Heart left ventricle (tissue), 16 donors: ENCODE measurements at regions not wholly inside any gene's neighbourhood (a gene's known extent, or its start where the extent isn't known, plus 50 kb on each side); places are given as distances from the start of the nearest gene placed in this dataset.

Experiments
- ATAC-seq, 4 donors: fragments of 200-7000 bp; cut with Tn5 transposase; one replicate each; pipeline ENCODE4 v1.9.1; 2020 to 2022; ENCODE audit warnings: moderate library complexity in 4 of 4, mild to moderate bottlenecking in 3 of 4, moderate number of reproducible peaks in 1 of 4
- DNase-seq, 5 donors: peaks; one replicate each; pipeline ENCODE4 v3.0.0-alpha.2; 2020
- H3K27ac ChIP-seq, 12 donors: fragments of 200-600 bp; sonication (generic) in 4 of 12; one replicate each; pipeline versions ENCODE4 v1.5.0 to v1.8.0; 2016 to 2022; ENCODE audit warnings: mild to moderate bottlenecking in 2 of 12
- H3K27me3 ChIP-seq, 9 donors: fragments of 200-600 bp; sonication (generic) in 2 of 9; one replicate each; pipeline versions ENCODE4 v1.5.1 to v1.8.0; 2016 to 2022; ENCODE audit warnings: mild to moderate bottlenecking in 3 of 9
- H3K36me3 ChIP-seq, 9 donors: fragments of 200-600 bp; sonication (generic) in 2 of 9; one replicate each; pipeline versions ENCODE4 v1.5.0 to v1.8.0; 2018 to 2022; ENCODE audit warnings: mild to moderate bottlenecking in 2 of 9
- H3K4me1 ChIP-seq, 12 donors: fragments of 200-600 bp; sonication (generic) in 4 of 12; one replicate each; pipeline versions ENCODE4 v1.5.0 to v1.8.0; 2016 to 2022; ENCODE audit warnings: mild to moderate bottlenecking in 3 of 12
- H3K4me3 ChIP-seq, 12 donors: fragments of 200-600 bp; sonication (generic) in 4 of 12; one replicate each; pipeline versions ENCODE4 v1.5.0 to v1.8.0; 2017 to 2022; ENCODE audit warnings: mild to moderate bottlenecking in 9 of 12, moderate library complexity in 4 of 12
- H3K9me3 ChIP-seq, 12 donors: fragments of 200-600 bp; sonication (generic) in 4 of 12; one replicate each; pipeline versions ENCODE4 v1.5.0 to v1.8.0; 2016 to 2022; ENCODE audit warnings: mild to moderate bottlenecking in 1 of 12
- POLR2A ChIP-seq, 2 donors: fragments of 450-650 bp; IDR thresholded peaks; one replicate each; pipeline ENCODE4 v1.6.1; 2017; ENCODE audit warnings: antibody characterized with exemption in 2 of 2, mild to moderate bottlenecking in 2 of 2, moderate library complexity in 2 of 2
- WGBS, 4 donors: extraction: QIAGEN DNeasy Blood & Tissue Kit in 2 of 4; methylation state at CpG; one replicate each; pipeline versions ENCODE4 v1.1.5 to v1.1.7; 2013 to 2018; 5-methylcytosine and 5-hydroxymethylcytosine counted together
- intact Hi-C, 10 donors: fragments of 100-400 bp; cut with DNase I; formaldehyde crosslinking; loops; one replicate each; pipeline versions ENCODE4 v1.11.1 to v1.14.2; 2022
- TF ChIP-seq, protein P1 (sequence below), 12 donors: fragments of 200-600 bp; sonication (generic) in 4 of 12; IDR thresholded peaks; one replicate each; pipeline versions ENCODE4 v1.5.0 to v1.8.0; 2018 to 2022; ENCODE audit warnings: antibody characterized with exemption in 12 of 12, mild to moderate bottlenecking in 5 of 12
- donor health status: ischemic (EF 13 %, LVEDD 7.1; RV severe dilation, severe dysfunction).
- donor health status: healthy with polysubstance abuse.
- donor health status: DM: no; HTN: yes; CAD: no.
- donor health status: DM: no; HTN: no; CAD: no.
- donor health status: ischemic (EF 25% LVEDD 6.9; RV normal size, moderate dysfunction).
- donor health status: ischemic (EF 25% LVEDD 5.7; RV mildly dilated, moderate dysfunction).
- donor health status: healthy.
- donor health status: DM: yes; HTN: yes; CAD: no.
- donor health status: ischemic (EF 35%, LVEDD 5.7; RV mildly dilated, moderate dysfunction).
- donor health status: nonischemic (EF 11% LVEDD 7.7; RV severe dilation, severe dysfunction).
- donor health status: DM: yes; HTN: yes; CAD: no.
- donor health status: PGD.
- donor health status: ischemic (EF 29% LVEDD 5.4; RV normal size, mild dysfunction).
- donor health status: nonischemic (EF 23%, LVEDD 6.1; RV moderate dilation, normal function).

DNA sequence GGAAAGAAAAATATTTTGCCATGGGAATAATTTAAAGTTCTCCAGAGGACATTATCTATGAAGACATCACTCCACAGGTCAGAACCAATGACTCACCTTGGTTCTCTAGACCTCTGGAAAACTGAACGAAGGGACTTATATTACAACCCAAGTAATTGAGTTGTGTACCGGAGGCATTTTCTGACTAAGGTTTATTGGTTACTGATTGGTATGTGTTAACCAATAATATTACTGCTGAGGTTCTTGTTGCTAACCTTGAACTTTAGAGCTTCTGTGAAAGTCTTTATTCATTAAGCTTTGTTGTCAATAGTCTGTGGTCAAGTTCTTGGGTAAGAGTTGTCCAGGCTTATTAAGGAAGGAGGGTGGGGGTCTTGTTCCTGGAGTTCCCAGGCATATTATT, 78.1 kb upstream of the MTPN start:
- TF ChIP-seq, protein P1, sequence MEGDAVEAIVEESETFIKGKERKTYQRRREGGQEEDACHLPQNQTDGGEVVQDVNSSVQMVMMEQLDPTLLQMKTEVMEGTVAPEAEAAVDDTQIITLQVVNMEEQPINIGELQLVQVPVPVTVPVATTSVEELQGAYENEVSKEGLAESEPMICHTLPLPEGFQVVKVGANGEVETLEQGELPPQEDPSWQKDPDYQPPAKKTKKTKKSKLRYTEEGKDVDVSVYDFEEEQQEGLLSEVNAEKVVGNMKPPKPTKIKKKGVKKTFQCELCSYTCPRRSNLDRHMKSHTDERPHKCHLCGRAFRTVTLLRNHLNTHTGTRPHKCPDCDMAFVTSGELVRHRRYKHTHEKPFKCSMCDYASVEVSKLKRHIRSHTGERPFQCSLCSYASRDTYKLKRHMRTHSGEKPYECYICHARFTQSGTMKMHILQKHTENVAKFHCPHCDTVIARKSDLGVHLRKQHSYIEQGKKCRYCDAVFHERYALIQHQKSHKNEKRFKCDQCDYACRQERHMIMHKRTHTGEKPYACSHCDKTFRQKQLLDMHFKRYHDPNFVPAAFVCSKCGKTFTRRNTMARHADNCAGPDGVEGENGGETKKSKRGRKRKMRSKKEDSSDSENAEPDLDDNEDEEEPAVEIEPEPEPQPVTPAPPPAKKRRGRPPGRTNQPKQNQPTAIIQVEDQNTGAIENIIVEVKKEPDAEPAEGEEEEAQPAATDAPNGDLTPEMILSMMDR (IDR thresholded peaks at IDR 0.05) = no peak
- TF ChIP-seq POLR2A (IDR thresholded peaks at IDR 0.05) = no peak
- ATAC-seq (no peak), DNase-seq (no peak)
- Histone ChIP-seq H3K27ac (no peak overlapping the region), H3K9me3 (no peaks in the 10 kb centered on the region), H3K4me3 (no peak overlapping the region), H3K27me3 (no peaks in the 10 kb centered on the region), H3K4me1 (peaks cover 0 to 4% (median 0%) of the 10 kb centered on the region in 12 donors), H3K36me3 (no peaks in the 10 kb centered on the region)
- intact Hi-C loops = no loop called here
- WGBS, 4 donors = 95 to 98% (median 96%) methylated on average over 2 of the region's 2 CpGs

DNA sequence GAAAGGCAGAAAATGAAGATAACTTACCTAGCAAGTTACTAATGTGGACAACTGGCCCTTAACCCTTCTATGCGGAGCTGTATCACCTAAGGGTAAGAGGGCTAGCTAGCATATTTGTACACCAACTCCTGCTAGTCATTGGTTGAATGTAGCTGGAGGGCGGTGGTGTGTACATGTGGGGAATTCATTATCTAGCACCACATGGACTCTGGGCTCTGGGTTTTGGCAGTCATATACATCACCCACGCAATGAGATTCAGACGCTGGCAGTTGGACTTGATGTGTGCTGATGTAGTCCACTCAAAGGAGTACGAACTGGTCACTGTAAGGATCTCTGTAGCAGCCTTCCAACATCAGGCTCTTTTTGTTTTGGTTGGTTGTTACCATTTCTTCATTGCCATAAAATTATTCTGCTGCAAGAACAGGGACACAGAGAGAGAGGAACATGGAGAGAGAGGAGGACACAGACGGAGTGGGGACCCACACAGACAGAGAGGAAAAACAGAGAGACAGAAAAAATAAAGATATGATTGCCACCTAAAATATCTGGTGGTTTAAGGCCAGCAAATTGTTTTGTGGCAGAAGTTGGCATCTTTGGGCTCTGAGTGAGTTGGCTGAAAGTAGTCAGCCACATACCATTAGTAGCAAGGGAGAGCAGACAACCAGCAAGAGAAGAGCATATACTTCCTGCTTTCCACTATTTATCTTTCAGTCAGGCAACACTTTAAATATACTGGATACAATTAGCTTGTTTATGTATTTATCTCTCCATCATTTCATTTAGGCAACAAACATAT, 76.7 kb upstream of the MTPN start:
- DNase-seq = no peak
- TF ChIP-seq, protein P1 (IDR thresholded peaks at IDR 0.05) = no peak
- TF ChIP-seq POLR2A (IDR thresholded peaks at IDR 0.05) = no peak
- Histone ChIP-seq H3K36me3 (no peaks in the 10 kb centered on the region), H3K27me3 (no peaks in the 10 kb centered on the region), H3K4me3 (no peak overlapping the region), H3K9me3 (peaks cover 0 to 7% (median 0%) of the 10 kb centered on the region in 12 donors), H3K27ac (no peak overlapping the region), H3K4me1 (peaks cover 0 to 4% (median 0%) of the 10 kb centered on the region in 12 donors)
- 73 to 83% (median 77%) methylated on average over 6 of the region's 6 CpGs for WGBS, 4 donors
- intact Hi-C loops = no loop called here
- peak in 1 of 4 donors; percentile 26 for ATAC-seq

DNA sequence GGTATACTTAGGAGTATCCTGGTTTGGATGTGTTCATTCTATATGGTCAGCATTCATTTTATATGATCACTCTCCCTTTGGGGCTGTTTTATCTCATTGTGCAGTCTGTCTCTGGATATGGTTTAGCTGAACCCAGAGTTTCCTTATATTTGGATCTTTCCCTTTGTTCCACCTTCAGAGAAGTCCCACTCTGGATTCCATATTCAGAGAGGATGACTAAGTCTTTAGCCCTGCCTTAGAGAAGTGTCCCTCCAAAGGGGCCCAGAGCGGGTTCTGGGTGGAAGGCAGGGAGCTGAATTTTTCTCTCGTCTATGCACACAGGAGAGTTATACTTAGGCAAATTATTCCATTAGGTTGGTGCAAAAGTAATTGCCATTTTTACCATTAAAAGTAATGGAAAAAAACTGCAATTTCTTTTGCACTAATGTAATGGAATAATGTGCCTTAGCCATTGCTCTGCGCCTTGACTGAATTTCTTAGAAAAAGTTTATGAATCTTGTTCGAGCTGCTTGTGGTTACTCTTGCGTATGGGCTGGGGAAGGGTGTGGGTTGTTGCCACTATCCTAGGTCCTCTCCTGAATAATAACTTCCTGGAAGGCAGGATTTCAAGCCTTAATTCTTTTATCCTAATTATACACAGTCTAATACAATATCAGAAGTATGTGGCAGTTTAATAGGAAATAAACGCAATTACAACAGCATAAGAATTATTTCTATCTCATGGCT, 74.2 kb upstream of the MTPN start:
- WGBS, 4 donors = 95 to 97% (median 96%) methylated on average over 6 of the region's 6 CpGs
- no peak for DNase-seq
- H3K9me3 ChIP-seq = peaks cover 0 to 17% (median 0%) of the 10 kb centered on the region in 12 donors
- H3K27me3 ChIP-seq = no peaks in the 10 kb centered on the region
- intact Hi-C loops = no loop called here
- no peak for TF ChIP-seq POLR2A (IDR thresholded peaks at IDR 0.05)
- TF ChIP-seq, protein P1 (IDR thresholded peaks at IDR 0.05) = no peak
- peaks cover 0 to 4% (median 0%) of the 10 kb centered on the region in 12 donors for H3K4me1 ChIP-seq
- no peak for ATAC-seq
- H3K36me3 ChIP-seq = no peaks in the 10 kb centered on the region
- H3K4me3 ChIP-seq = no peak overlapping the region
- peak overlapping the region in 1 of 12 donors; percentile 56 for H3K27ac ChIP-seq

DNA sequence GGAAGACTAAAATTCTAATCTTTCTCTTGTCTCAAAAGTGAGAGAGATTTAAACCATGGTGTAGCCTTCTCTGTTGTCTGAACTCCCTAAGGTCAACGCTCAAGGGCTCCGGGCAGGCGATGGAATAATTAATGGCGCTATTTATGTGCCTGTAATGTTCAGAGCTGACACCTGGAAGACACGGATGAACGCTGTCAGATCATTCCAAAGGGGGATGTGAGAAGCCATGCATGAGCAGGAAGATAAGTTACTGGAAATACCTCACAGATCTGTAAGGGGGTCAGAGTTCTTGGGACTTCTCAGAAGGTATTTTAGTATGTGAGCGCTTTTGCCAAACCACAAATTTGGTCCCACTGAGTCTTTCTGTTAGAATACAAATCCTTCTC, 73.3 kb upstream of the MTPN start:
- intact Hi-C loops = no loop called here
- peak overlapping the region in 1 of 12 donors; percentile 56 for H3K27ac ChIP-seq
- peaks cover 0 to 17% (median 0%) of the 10 kb centered on the region in 12 donors for H3K9me3 ChIP-seq
- no peak overlapping the region for H3K4me3 ChIP-seq
- WGBS, 4 donors = 58 to 70% (median 64%) methylated on average over 7 of the region's 7 CpGs
- no peak for TF ChIP-seq POLR2A (IDR thresholded peaks at IDR 0.05)
- TF ChIP-seq, protein P1 (IDR thresholded peaks at IDR 0.05) = no peak
- DNase-seq = no peak
- ATAC-seq = peak in 3 of 4 donors; percentile 26 to 55 (median 33)
- H3K36me3 ChIP-seq = no peaks in the 10 kb centered on the region
- H3K4me1 ChIP-seq = peaks cover 0 to 4% (median 0%) of the 10 kb centered on the region in 12 donors
- no peaks in the 10 kb centered on the region for H3K27me3 ChIP-seq
